ENCODE measurements at regions not wholly inside any gene's neighbourhood (a gene's known extent, or its start where the extent isn't known, plus 50 kb on each side); places are given as distances from the start of the nearest gene placed in this dataset.

GRCh38 chr4:22313976-22314375 lies 201.9 kb downstream of the ADGRA3 start:
- Histone ChIP-seq H3K27ac (ENCODE audit: low read depth in 2 of 2, low read length in 1 of 2) (no peak overlapping the region), H3K4me3 (ENCODE audit: low read depth in 2 of 2, low read length in 1 of 2) (no peak overlapping the region), H4K20me1 (ENCODE audit: insufficient read depth) (no peaks in the 10 kb centered on the region), H3K4me1 (ENCODE audit: control insufficient read depth in 1 of 2, insufficient read depth in 2 of 2, low read depth in 1 of 2, low read length in 1 of 2) (no peaks in the 10 kb centered on the region), H3K36me3 (replicated peaks in 1 of 2; ENCODE audit: control insufficient read depth in 1 of 2, insufficient read depth in 2 of 2, low read length in 1 of 2) (no peaks in the 10 kb centered on the region), H3K27me3 (ENCODE audit: insufficient read depth) (no peaks in the 10 kb centered on the region), H3K9me3 (no peaks in the 10 kb centered on the region), H2AFZ (ENCODE audit: low read depth) (no peak overlapping the region), H3K9me2 (no peaks in the 10 kb centered on the region), H3F3A (replicated peaks; ENCODE audit: insufficient read depth) (no peaks in the 10 kb centered on the region), H3K9ac (no peak overlapping the region), H3K4me2 (no peak overlapping the region), H3K79me2 (ENCODE audit: insufficient read depth) (no peaks in the 10 kb centered on the region)
- POLR2A ChIA-PET, result no interaction called here
- DNase-seq, result no peak
- TF ChIP-seq RFX5 (IDR thresholded peaks at IDR 0.05; ENCODE audit: low read length), result no peak
- CTCF ChIA-PET, result no interaction called here

GRCh38 chr4:22312113-22312512 lies 203.8 kb downstream of the ADGRA3 start:
- no peak for DNase-seq
- WGBS (ENCODE audit: low lambda C conversion rate), result 26% methylated on average over 4 of the region's 4 CpGs
- Histone ChIP-seq H3K4me2 (no peak overlapping the region), H3F3A (replicated peaks; ENCODE audit: insufficient read depth) (no peaks in the 10 kb centered on the region), H3K4me1 (ENCODE audit: control insufficient read depth in 1 of 2, insufficient read depth in 2 of 2, low read depth in 1 of 2, low read length in 1 of 2) (no peaks in the 10 kb centered on the region), H3K79me2 (ENCODE audit: insufficient read depth) (no peaks in the 10 kb centered on the region), H4K20me1 (ENCODE audit: insufficient read depth) (no peaks in the 10 kb centered on the region), H3K9me2 (no peaks in the 10 kb centered on the region), H3K36me3 (replicated peaks in 1 of 2; ENCODE audit: control insufficient read depth in 1 of 2, insufficient read depth in 2 of 2, low read length in 1 of 2) (no peaks in the 10 kb centered on the region), H3K27me3 (ENCODE audit: insufficient read depth) (no peaks in the 10 kb centered on the region), H3K27ac (ENCODE audit: low read depth in 2 of 2, low read length in 1 of 2) (no peak overlapping the region), H3K4me3 (ENCODE audit: low read depth in 2 of 2, low read length in 1 of 2) (no peak overlapping the region), H3K9ac (no peak overlapping the region), H3K9me3 (no peaks in the 10 kb centered on the region), H2AFZ (ENCODE audit: low read depth) (no peak overlapping the region)
- ChIA-PET POLR2A (no interaction called here), CTCF (no interaction called here)
- TF ChIP-seq USF1 (IDR thresholded peaks at IDR 0.05; ENCODE audit: borderline replicate concordance, low read depth), result no peak
- no peak for TF ChIP-seq CHD2 (IDR thresholded peaks at IDR 0.05; ENCODE audit: low read length, partially characterized antibody)
- TF ChIP-seq RFX5 (IDR thresholded peaks at IDR 0.05; ENCODE audit: low read length), result peak; percentile 87

GRCh38 chr4:22301253-22301652 lies 214.6 kb downstream of the ADGRA3 start:
- no peak overlapping the region for H3K27ac ChIP-seq (ENCODE audit: low read depth in 2 of 2, low read length in 1 of 2)
- H3K27me3 ChIP-seq (ENCODE audit: insufficient read depth), result no peaks in the 10 kb centered on the region; the same call in 1 of the 2 replicates
- no peaks in the 10 kb centered on the region for H3K4me1 ChIP-seq (ENCODE audit: control insufficient read depth in 1 of 2, insufficient read depth in 2 of 2, low read depth in 1 of 2, low read length in 1 of 2)
- no peaks in the 10 kb centered on the region for H3F3A ChIP-seq (replicated peaks; ENCODE audit: insufficient read depth)
- no peak overlapping the region for H3K9ac ChIP-seq
- no peak overlapping the region for H3K4me2 ChIP-seq
- H3K9me3 ChIP-seq, result no peaks in the 10 kb centered on the region
- DNase-seq, result no peak
- no peak overlapping the region for H3K4me3 ChIP-seq (ENCODE audit: low read depth in 2 of 2, low read length in 1 of 2)
- H3K79me2 ChIP-seq (ENCODE audit: insufficient read depth), result no peaks in the 10 kb centered on the region
- ChIA-PET CTCF (no interaction called here), POLR2A (no interaction called here)
- no peaks in the 10 kb centered on the region for H3K9me2 ChIP-seq
- H4K20me1 ChIP-seq (ENCODE audit: insufficient read depth), result no peaks in the 10 kb centered on the region
- no peaks in the 10 kb centered on the region for H3K36me3 ChIP-seq (replicated peaks in 1 of 2; ENCODE audit: control insufficient read depth in 1 of 2, insufficient read depth in 2 of 2, low read length in 1 of 2)
- WGBS (ENCODE audit: low lambda C conversion rate), result 0% methylated on average over 2 of the region's 2 CpGs
- no peak overlapping the region for H2AFZ ChIP-seq (ENCODE audit: low read depth)
- TF ChIP-seq MXI1 (IDR thresholded peaks at IDR 0.05; ENCODE audit: low read depth, low read length), result no peak
- no peak for TF ChIP-seq CHD2 (IDR thresholded peaks at IDR 0.05; ENCODE audit: low read length, partially characterized antibody)
- TF ChIP-seq TCF12 (IDR thresholded peaks at IDR 0.05), result no peak
- no peak for TF ChIP-seq FOXJ3 (CRISPR knock-in tag; IDR thresholded peaks at IDR 0.05)
- no peak for TF ChIP-seq JUND (IDR thresholded peaks at IDR 0.05)

GRCh38 chr4:22299678-22300077 lies 216.2 kb downstream of the ADGRA3 start:
- no peak for DNase-seq
- Histone ChIP-seq H3K9me3 (no peaks in the 10 kb centered on the region), H3K4me2 (no peak overlapping the region), H3F3A (replicated peaks; ENCODE audit: insufficient read depth) (no peaks in the 10 kb centered on the region), H3K27me3 (ENCODE audit: insufficient read depth) (no peaks in the 10 kb centered on the region; the same call in 1 of the 2 replicates), H3K27ac (ENCODE audit: low read depth in 2 of 2, low read length in 1 of 2) (no peak overlapping the region), H2AFZ (ENCODE audit: low read depth) (no peak overlapping the region), H3K9me2 (no peaks in the 10 kb centered on the region), H3K4me1 (ENCODE audit: control insufficient read depth in 1 of 2, insufficient read depth in 2 of 2, low read depth in 1 of 2, low read length in 1 of 2) (no peaks in the 10 kb centered on the region), H3K79me2 (ENCODE audit: insufficient read depth) (no peaks in the 10 kb centered on the region), H3K9ac (no peak overlapping the region), H3K4me3 (ENCODE audit: low read depth in 2 of 2, low read length in 1 of 2) (no peak overlapping the region), H4K20me1 (ENCODE audit: insufficient read depth) (no peaks in the 10 kb centered on the region), H3K36me3 (replicated peaks in 1 of 2; ENCODE audit: control insufficient read depth in 1 of 2, insufficient read depth in 2 of 2, low read length in 1 of 2) (no peaks in the 10 kb centered on the region)
- 15% methylated on average over 3 of the region's 3 CpGs for WGBS (ENCODE audit: low lambda C conversion rate)
- CTCF ChIA-PET, result no interaction called here
- POLR2A ChIA-PET, result no interaction called here
- no peak for TF ChIP-seq MXI1 (IDR thresholded peaks at IDR 0.05; ENCODE audit: low read depth, low read length)
- no peak for TF ChIP-seq FOSL2 (IDR thresholded peaks at IDR 0.05; ENCODE audit: borderline replicate concordance, low read depth)
- TF ChIP-seq RXRA (IDR thresholded peaks at IDR 0.05; ENCODE audit: borderline replicate concordance, low read depth), result no peak
- TF ChIP-seq RCOR1 (IDR thresholded peaks at IDR 0.05; ENCODE audit: low read length), result no peak
- TF ChIP-seq MEF2A (IDR thresholded peaks at IDR 0.05; ENCODE audit: borderline replicate concordance, low read depth), result no peak
- TF ChIP-seq FOXM1 (IDR thresholded peaks at IDR 0.05; ENCODE audit: low read depth), result no peak
- no peak for TF ChIP-seq PBX3 (IDR thresholded peaks at IDR 0.05)
- no peak for TF ChIP-seq USF2 (IDR thresholded peaks at IDR 0.05; ENCODE audit: borderline replicate concordance, low read depth, low read length)
- no peak for TF ChIP-seq CHD2 (IDR thresholded peaks at IDR 0.05; ENCODE audit: low read length, partially characterized antibody)
- TF ChIP-seq POLR2AphosphoS5 (IDR thresholded peaks at IDR 0.05; ENCODE audit: low read depth, low read length), result no peak
